Inflammatory macrophage treated with lipopolysaccharide for 1 hour (primary cell): ENCODE measurements at regions not wholly inside any gene's neighbourhood (a gene's known extent, or its start where the extent isn't known, plus 50 kb on each side); places are given as distances from the start of the nearest gene placed in this dataset.

Experiments
- DNase-seq, 2 donors: peaks; one replicate each; pipeline ENCODE4 v3.0.0-alpha.2; 2020 to 2022

- DNase-seq: no peak
These were observed 102.1 kb upstream of the SIAH1 start for GRCh38 chr16:48487287-48487686.

- DNase-seq: peak in 1 of 2 donors; percentile 37
These were observed 96.6 kb upstream of the SIAH1 start for GRCh38 chr16:48481772-48482171.

DNA sequence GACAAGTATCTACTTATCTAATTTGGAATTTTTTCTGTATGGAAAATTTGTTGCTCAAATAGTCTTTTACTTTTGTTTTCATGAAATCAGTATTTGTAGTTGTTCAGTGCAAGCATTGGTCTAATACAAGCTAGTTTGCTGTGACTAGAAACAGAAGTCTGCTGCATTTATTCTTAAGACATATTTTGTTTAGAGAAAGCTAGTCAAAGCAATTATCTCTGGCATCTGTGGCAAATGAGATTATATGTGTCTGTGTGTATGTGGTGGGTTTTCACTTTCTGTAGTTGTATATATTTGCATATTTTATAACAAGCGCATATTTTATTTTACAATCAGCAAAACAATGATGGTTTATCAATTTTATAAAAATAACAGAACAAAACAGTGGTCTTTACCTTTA is 96.0 kb upstream of the SIAH1 start:
- DNase-seq: peak in 1 of 2 donors; percentile 53

GRCh38 chr16:48479955-48480354 is 94.7 kb upstream of the SIAH1 start:
- peak; percentile 92 to 97 for DNase-seq

GRCh38 chr16:48479329-48479728 is 94.1 kb upstream of the SIAH1 start:
- DNase-seq: no peak

GRCh38 chr16:48478393-48478792 is 93.2 kb upstream of the SIAH1 start:
- DNase-seq: no peak

DNA sequence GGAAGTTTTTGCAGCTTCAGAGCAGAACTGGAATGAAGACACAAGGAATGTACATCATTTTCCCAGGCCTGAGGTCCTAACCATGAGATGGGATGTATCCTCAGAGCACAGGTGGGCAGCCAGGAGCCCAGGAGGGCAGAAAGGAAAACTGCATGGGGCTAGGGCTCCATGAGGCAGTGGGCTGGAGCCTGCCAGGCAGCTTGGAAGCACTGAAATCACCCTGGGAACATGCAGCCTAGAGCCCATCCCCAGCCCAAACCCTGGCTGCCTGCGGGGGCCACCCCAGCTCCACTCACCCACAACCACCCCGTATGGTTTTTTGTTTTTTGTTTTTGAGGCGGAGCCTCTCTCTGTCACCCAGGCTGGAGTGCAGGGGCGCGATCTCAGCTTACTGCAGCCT is 86.2 kb upstream of the SIAH1 start:
- no peak for DNase-seq

GRCh38 chr16:48462106-48462740 is 77.0 kb upstream of the SIAH1 start:
- no peak for DNase-seq

DNA sequence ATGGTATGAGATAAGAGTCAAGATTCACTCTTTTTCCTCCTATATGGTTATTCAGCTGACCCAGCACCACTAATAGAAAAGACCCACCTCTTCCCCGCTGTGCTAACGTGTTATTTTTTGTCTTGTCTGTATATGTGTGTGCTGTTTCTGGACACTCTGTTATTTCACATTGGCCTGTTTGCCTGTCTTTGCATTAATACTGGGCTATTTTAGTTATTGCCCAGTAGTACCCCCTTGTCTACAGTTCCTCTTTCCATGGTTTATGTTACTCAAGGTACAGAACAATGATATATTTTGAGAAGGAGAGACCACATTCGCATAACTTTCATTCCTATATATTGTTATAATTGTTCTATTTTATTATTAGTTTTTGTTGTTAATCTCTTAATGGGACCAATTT is 74.0 kb upstream of the SIAH1 start:
- DNase-seq: peak; percentile 53 to 77

DNA sequence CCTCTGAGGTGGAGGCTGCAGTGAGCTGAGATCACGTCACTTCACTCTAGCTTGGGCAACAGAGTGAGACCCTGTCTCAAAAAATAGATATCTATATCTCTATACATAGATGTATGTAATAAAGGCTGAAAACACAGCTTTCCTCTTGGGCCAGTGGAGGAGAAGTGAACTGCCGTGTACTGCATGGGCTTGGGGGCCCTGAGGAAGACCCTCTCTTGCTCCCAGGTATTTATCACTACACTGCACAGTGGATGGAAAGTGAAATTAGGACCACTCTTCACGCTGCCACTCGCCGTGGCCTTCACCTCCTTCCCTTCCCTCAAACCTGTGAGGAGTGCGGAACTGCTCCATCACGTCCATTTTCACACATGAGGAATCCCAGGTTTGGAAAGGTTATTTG is 68.8 kb upstream of the SIAH1 start:
- peak in 1 of 2 donors; percentile 0 for DNase-seq

DNA sequence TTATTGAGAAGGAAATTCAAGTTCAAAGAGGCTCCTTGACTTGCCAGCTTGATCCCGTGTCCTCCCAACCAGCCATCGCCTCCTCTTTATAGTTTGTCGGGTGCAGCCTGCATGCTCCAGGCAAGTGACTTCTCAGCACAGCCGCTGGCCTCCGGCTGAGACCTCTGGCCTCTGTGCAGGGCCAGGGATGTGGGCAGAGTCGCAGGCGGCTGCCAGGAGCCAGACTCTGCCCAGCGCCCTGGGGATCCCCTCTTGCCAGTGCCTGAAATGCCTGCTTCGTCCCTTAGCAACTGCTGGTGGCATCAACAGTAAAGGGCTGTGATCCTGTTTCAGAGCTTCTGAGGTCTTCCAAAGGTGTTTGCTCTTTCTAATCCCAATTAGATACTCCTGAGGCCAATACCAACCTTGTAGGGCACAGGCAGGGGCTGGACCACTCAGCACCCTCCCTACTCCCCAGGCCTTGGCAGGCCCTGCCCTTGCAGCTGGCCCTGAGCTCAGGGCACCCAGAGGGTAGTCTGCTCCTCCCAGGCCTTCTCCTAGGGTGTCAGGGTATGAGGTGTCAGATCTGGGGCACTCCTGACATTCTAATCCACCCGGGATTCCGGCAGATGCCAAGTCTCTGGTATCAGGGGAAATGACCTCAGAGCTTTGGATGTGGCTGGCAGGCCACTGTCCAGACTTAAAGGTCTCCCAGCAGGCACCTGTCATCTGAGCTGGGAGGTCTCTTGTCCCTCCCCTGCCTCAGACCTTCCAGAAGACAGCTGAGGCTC is 68.0 kb upstream of the SIAH1 start:
- peak in 1 of 2 donors; percentile 0 for DNase-seq

DNA sequence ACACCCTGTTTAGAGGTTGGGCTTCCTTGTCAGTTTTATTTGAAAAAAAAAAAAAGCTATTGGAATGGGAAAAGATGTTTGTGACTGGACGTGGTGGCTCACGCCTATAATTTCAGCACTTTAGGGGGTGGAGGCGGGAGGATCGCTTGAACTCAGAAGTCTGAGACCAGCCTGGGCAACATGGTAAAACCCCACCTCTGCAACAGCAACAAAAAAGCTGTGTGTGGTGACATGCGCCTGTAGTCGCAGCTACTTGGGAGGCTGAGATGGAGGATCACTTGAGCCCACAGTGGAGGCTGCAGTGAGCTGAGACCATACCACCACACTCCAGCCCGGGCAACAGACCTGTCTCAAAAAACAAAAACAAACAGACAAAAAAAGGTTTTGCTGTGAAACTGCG is 66.1 kb upstream of the SIAH1 start:
- no peak for DNase-seq

DNA sequence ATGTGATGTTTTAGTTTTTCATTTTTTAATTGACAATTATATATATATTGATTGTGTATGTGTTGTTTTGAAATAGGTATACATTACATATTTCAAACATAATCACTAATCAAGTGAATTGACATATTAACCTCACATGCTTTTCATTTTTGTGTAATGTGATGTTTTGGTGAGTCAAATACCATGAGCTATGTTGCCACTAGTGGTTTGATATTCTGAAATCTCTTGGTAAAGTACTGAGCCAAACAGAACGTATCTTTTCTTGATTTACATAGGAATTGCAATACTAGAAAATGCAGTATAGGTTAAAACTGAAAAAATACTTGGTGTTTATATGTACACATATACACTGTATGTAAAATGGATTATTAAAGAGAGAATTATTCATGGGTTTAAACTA is 65.2 kb upstream of the SIAH1 start:
- DNase-seq: no peak

DNA sequence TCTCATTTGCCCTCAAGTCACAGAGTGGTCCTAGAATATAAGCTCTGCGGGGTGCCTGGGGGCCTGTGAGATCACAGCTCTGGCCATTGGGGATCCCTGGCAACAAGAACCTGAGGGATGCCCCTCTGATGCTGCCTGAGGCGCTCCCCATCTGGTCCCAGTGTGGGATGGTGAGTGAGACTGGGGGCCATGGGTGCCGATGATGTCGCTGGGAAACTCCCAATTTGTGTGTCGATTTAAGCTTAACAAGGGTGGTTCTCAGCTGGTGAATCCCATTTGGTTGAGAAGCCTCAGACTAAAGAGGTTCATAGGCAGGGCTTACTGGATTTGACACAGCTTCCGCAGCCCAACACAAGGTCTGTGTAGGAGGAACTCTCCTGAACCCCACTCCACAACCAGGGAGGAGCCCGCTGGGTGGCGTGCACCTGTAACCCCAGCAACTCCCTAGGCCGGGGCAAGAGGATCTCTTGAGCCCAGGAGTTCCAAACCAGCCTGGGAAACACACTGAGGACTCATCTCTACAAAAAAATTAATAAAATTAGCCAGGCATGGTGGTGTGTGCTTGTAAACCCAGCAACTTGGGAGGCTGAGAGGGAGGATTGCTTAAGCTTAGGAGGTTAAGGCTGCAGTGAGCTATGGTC is 63.7 kb upstream of the SIAH1 start:
- DNase-seq: peak in 1 of 2 donors; percentile 49

DNA sequence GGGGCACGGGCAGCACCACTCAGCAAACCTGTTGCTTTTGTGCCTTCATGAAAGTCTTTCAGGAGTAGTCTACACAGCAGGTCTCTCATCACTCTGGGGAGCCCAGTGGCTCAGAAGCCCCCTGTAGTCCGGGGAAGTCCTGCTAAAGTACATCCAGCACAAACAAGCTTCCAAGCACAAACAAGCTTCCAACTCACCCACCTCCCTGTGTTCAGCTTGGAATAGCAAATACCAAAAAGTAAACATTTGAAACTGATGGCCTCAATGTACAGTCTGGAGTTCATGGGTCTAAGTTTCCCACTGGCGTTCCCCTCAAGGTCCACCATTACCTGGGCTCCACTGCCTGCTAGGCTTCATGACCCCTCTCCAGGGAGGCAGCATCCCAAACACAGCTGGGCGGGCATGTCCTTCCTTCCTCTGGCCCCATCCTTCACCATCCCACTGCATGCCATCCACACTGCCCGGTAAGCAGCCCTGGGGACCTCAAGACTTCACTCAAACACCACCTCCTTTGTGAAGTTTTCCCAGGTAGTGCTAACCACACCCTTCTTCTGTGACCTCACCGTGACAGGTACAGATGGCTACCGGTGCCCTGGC is 62.8 kb upstream of the SIAH1 start:
- no peak for DNase-seq

DNA sequence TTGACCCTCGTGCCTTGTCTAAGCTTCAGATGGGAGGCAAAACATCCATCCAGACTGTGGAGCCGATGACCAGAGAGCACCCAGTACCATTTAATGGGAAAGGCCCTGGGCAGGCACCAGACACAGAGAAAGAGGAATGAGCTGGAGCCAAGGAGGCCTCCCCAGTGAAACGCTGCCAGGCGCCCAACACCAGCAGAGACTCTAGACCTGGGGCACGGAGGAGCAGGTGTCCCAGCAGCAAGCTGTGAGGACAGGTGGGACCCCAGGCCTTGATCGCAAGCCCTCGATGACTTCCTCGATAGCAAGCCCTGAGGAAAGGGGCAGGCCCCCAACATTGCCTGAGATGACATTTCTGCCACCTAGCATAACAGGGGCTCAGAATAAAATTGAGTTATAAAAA is 62.2 kb upstream of the SIAH1 start:
- no peak for DNase-seq

DNA sequence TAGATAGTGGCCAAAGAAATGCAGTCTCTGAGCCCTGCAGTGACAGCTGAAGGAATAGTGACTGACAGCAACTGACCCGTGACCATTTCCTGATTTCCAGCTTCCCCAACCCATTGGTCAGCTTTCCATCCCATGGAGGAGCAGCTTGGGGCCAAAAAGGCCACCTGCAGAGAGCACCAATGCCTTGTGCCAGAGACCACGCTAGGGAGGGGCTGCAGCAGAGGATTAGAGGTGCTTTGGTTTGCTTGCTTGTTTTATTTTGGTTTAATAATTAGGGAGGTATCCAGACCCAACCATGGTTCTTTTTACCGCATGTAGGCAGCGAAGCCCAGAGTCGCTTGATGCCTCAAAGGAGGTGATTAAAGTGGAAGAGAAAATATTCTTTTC is 61.3 kb upstream of the SIAH1 start:
- no peak for DNase-seq

- DNase-seq: no peak
These were observed 60.7 kb upstream of the SIAH1 start for GRCh38 chr16:48445782-48446533.

GRCh38 chr16:48444574-48444973 is 59.4 kb upstream of the SIAH1 start:
- peak in 1 of 2 donors; percentile 78 for DNase-seq

GRCh38 chr16:48442379-48442778 is 57.2 kb upstream of the SIAH1 start:
- no peak for DNase-seq

DNA sequence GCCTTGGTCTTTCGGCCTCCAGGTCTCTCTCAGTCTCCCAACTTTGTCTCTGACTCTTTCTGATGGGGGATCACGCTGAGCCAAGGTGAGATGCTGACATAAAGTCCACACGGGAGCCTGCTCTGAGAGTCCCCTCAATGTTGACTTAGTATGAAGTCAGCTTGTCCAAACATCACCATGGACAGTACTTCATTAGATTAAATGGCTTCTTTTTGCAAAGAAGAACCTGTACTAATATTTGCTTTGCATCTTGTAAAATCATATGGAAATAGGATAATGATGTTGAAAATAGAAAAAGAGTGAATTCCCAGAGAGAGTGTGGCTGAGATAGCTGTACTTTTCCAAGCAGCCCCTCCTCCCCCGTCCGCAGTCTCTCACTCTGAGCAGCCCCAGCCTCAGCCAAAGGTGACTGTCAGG is 56.7 kb upstream of the SIAH1 start:
- DNase-seq: no peak

DNA sequence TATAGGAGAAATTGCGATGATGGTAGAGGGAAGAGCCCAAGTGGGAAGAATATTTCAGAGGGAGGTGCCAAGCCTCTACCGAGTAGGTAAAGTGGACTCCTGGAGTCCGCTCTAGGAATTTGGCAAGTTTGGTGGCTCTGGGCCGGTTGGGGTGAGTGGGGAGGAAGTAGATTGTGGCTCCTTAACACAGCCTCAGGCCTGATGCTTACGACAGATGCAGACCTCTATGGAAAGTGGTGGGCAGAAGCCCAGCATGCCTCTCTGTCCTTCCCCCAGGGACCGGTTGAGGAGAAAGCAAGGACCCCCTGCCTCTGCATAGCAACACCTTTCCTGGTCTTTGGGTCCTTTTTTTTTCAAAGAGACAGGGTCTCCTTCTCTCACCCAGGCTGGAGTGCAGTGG is 55.9 kb upstream of the SIAH1 start:
- no peak for DNase-seq

DNA sequence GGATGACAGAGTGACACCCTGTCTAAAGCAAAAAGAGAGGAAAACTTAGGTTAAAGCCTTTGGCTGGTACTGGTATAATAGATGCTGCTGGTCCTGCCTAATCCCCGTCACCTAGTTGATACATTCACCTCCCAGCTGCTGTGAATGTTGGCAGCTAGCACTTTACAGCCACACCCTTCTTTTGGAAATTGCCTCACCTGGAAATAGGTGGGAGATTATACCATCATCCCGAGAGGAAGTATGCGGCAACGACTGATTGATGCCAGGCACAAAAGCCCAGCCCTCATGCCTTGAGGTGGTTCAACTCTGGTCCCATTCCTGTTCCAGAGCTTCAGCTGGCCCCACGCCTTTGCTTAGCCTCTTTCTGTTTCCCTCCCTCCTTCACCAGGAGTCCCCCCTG is 53.2 kb upstream of the SIAH1 start:
- DNase-seq: no peak
